ENCODE measurements at regions not wholly inside any gene's neighbourhood (a gene's known extent, or its start where the extent isn't known, plus 50 kb on each side); places are given as distances from the start of the nearest gene placed in this dataset.

DNA sequence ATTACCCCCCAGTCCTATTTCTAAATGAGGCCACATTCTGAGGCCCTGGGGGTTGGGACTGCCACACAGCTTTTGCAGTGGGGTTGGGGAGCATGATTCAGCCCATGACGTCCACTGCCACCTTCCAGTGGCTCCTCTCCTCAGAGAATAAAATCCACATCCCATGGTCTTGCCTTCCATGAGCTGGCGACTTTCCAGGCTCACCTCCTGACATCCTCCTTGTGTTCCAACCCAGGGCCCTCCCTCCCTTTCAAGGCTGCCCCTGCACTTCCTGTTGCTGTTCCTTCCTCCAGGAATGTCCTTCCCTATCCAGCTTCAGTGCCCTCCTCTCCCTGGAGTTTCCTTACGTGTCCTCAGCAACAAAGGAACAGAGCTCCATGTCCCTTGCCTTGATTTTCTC is 187.3 kb upstream of the ID2 start:
- Histone ChIP-seq H3K27ac (ENCODE audit: low read length) (no peak overlapping the region), H3K4me1 (ENCODE audit: control insufficient read depth, insufficient read depth, low read length) (peaks cover 3% of the 10 kb centered on the region), H3K36me3 (ENCODE audit: control insufficient read depth in 2 of 2, insufficient read depth in 2 of 2, low read length in 2 of 2) (no peaks in the 10 kb centered on the region), H3K9me3 (ENCODE audit: control insufficient read depth in 2 of 2, low read length in 2 of 2) (no peaks in the 10 kb centered on the region), H3K9ac (ENCODE audit: low read length in 2 of 2) (no peak overlapping the region), H3K4me3 (ENCODE audit: low read length in 2 of 2) (no peak overlapping the region), H3K27me3 (ENCODE audit: control insufficient read depth in 1 of 2, insufficient read depth in 2 of 2, low read length in 2 of 2) (no peaks in the 10 kb centered on the region)

DNA sequence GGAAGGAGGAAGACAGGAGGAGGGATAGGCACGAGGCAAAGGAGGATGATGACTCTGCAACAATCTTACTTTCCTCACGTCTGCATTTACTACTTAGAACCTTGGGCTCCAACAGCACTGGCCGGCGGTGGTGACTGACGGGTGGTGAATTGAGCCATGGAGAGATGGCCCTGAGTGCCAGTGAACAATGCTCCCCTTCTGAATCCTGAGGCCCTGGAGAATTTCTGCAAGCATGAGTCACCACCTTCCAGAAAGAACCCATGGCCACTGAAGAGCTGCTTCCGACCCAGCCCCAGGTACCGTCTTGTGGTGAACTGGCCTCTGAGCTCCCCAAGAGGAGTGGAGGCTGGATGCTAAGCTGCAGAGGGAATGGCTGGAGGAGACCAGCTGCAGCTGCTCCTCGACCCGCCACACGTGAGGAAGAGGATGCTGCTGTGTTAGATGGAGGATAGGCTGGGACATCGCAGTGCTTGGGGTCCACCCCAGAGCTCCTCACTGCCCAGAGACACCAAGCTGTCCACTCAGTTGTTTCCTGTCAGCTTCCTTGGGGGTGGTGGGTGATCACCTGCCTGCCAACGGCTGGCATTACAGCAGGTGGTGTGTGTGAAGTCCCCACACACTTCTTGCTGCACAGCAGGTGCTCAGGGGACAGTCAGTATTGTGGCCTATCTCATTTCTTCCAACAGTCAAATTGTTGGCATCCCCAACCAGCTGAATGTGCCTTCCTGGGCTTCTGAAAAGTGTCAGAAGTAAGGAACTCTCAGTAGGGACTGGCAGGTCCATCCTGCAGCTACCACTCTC is 186.5 kb upstream of the ID2 start:
- no peak overlapping the region for H3K4me3 ChIP-seq (ENCODE audit: low read length in 2 of 2)
- no peaks in the 10 kb centered on the region for H3K27me3 ChIP-seq (ENCODE audit: control insufficient read depth in 1 of 2, insufficient read depth in 2 of 2, low read length in 2 of 2)
- H3K36me3 ChIP-seq (ENCODE audit: control insufficient read depth in 2 of 2, insufficient read depth in 2 of 2, low read length in 2 of 2) = no peaks in the 10 kb centered on the region
- no peaks in the 10 kb centered on the region for H3K9me3 ChIP-seq (ENCODE audit: control insufficient read depth in 2 of 2, low read length in 2 of 2)
- no peak overlapping the region for H3K9ac ChIP-seq (ENCODE audit: low read length in 2 of 2)
- H3K27ac ChIP-seq (ENCODE audit: low read length) = no peak overlapping the region
- peaks cover 3% of the 10 kb centered on the region for H3K4me1 ChIP-seq (ENCODE audit: control insufficient read depth, insufficient read depth, low read length)

DNA sequence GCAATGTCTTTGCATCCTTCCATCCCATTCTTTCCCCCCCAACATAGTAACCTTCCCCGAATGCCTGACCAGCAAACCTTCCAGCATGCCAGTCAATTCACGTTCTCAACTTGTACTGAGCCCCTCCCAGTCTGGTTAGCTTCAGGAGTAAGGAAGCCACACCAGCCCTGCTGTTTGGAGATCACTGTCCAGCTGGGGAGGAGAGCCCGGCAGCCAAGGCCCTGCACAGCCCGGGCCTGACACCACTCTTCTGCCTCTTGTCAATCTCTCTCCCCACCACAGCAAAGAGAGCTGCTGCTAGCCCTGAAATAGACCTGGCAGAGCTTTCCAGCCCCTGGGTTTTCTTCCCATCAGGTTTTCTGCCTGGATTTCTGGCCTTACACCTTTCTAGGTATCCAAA is 185.8 kb upstream of the ID2 start:
- Histone ChIP-seq H3K27me3 (ENCODE audit: control insufficient read depth in 1 of 2, insufficient read depth in 2 of 2, low read length in 2 of 2) (no peaks in the 10 kb centered on the region), H3K36me3 (ENCODE audit: control insufficient read depth in 2 of 2, insufficient read depth in 2 of 2, low read length in 2 of 2) (no peaks in the 10 kb centered on the region), H3K9ac (ENCODE audit: low read length in 2 of 2) (no peak overlapping the region), H3K27ac (ENCODE audit: low read length) (no peak overlapping the region), H3K4me1 (ENCODE audit: control insufficient read depth, insufficient read depth, low read length) (peaks cover 5% of the 10 kb centered on the region), H3K9me3 (ENCODE audit: control insufficient read depth in 2 of 2, low read length in 2 of 2) (no peaks in the 10 kb centered on the region), H3K4me3 (ENCODE audit: low read length in 2 of 2) (no peak overlapping the region)

DNA sequence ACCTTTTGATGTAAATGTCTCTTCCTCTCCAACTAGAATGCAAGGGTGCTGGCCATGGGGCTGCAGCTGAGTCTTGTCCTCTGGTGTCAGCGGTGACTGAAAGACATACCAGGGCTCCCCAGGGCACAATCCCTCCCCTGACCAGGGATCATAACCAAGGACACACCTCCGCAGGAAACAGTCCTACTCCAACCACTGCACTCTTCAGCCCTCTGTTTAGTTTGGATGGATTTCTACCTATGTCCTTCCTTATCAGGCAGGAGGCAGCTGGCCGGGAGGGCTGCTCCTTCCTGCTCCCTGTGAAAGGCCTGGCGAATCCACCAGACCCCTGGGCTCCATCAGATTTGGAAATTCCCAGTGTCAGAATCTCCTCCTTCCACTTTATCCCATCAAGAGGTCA is 185.2 kb upstream of the ID2 start:
- H3K27me3 ChIP-seq (ENCODE audit: control insufficient read depth in 1 of 2, insufficient read depth in 2 of 2, low read length in 2 of 2) = no peaks in the 10 kb centered on the region
- no peaks in the 10 kb centered on the region for H3K36me3 ChIP-seq (ENCODE audit: control insufficient read depth in 2 of 2, insufficient read depth in 2 of 2, low read length in 2 of 2)
- no peak overlapping the region for H3K9ac ChIP-seq (ENCODE audit: low read length in 2 of 2)
- H3K27ac ChIP-seq (ENCODE audit: low read length) = no peak overlapping the region
- peaks cover 6% of the 10 kb centered on the region for H3K4me1 ChIP-seq (ENCODE audit: control insufficient read depth, insufficient read depth, low read length)
- no peak overlapping the region for H3K4me3 ChIP-seq (ENCODE audit: low read length in 2 of 2)
- H3K9me3 ChIP-seq (ENCODE audit: control insufficient read depth in 2 of 2, low read length in 2 of 2) = no peaks in the 10 kb centered on the region

DNA sequence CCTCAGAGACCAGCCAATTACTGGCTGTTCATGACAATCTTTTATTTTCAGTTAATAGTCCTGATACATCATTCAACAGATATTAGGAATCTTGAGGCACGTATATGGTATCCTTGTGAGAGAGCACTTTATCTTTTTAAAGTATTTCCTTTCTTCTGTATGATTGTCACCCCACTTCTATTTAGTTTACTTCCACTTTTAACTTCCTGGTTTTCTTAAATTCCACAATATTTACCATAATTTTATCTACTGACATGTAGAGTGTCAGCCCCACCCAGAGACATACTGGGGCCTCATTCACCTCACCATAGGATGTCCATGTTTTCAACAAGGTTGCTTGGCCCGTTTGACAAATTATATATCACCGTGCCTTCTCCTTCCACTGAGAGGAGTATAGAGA is 182.9 kb upstream of the ID2 start:
- Histone ChIP-seq H3K4me1 (ENCODE audit: control insufficient read depth, insufficient read depth, low read length) (peaks cover 3% of the 10 kb centered on the region), H3K9ac (ENCODE audit: low read length in 2 of 2) (no peak overlapping the region), H3K27ac (ENCODE audit: low read length) (no peak overlapping the region), H3K27me3 (ENCODE audit: control insufficient read depth in 1 of 2, insufficient read depth in 2 of 2, low read length in 2 of 2) (no peaks in the 10 kb centered on the region), H3K4me3 (ENCODE audit: low read length in 2 of 2) (no peak overlapping the region), H3K36me3 (ENCODE audit: control insufficient read depth in 2 of 2, insufficient read depth in 2 of 2, low read length in 2 of 2) (no peaks in the 10 kb centered on the region), H3K9me3 (ENCODE audit: control insufficient read depth in 2 of 2, low read length in 2 of 2) (no peaks in the 10 kb centered on the region)

DNA sequence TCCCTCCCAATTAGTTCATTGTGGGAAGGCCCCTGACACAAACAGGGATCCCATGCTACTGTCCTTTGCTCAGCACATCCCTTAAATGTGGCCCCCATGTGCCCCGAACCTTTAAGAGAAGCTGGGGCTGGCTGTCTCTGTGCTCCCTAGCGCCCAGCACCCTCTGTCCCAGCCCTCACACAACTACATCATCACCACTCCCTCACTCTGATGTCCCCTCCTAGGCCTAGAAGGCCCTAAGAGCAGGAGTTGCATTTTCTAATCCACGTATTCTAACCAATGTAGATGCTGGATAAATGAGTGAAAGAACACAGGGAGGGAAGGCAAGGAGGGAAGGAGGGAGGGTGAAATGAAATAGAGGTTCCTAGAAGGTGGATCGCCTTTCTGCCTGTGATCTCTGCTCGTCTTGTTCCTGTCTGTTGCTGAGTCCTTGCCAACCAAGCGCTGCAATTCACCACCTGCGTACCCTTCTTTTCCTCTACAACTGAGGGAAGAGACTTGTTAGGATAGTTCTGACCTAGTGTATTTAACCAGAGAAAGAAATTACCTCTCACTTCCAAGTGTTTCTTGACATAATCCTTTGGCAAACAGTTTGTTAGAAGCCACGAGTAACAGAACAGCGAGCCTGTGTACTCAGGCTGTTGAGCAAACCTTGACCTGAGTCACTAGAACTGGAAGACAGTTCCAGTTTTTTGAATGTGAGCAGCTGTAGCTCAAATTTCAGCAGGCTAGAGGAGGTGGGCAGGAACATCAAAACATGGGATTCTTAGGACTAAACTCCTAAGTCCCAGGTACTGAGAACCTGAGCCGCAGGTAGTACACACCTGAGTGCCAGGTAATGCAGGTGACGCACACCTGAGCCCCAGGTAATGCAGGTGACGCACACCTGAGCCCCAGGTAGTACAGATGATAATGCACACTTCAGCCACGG is 181.5 kb upstream of the ID2 start:
- no peaks in the 10 kb centered on the region for H3K36me3 ChIP-seq (ENCODE audit: control insufficient read depth in 2 of 2, insufficient read depth in 2 of 2, low read length in 2 of 2)
- no peaks in the 10 kb centered on the region for H3K27me3 ChIP-seq (ENCODE audit: control insufficient read depth in 1 of 2, insufficient read depth in 2 of 2, low read length in 2 of 2)
- H3K4me1 ChIP-seq (ENCODE audit: control insufficient read depth, insufficient read depth, low read length) = peaks cover 3% of the 10 kb centered on the region
- no peak overlapping the region for H3K9ac ChIP-seq (ENCODE audit: low read length in 2 of 2)
- H3K9me3 ChIP-seq (ENCODE audit: control insufficient read depth in 2 of 2, low read length in 2 of 2) = no peaks in the 10 kb centered on the region
- H3K27ac ChIP-seq (ENCODE audit: low read length) = no peak overlapping the region
- H3K4me3 ChIP-seq (ENCODE audit: low read length in 2 of 2) = no peak overlapping the region

DNA sequence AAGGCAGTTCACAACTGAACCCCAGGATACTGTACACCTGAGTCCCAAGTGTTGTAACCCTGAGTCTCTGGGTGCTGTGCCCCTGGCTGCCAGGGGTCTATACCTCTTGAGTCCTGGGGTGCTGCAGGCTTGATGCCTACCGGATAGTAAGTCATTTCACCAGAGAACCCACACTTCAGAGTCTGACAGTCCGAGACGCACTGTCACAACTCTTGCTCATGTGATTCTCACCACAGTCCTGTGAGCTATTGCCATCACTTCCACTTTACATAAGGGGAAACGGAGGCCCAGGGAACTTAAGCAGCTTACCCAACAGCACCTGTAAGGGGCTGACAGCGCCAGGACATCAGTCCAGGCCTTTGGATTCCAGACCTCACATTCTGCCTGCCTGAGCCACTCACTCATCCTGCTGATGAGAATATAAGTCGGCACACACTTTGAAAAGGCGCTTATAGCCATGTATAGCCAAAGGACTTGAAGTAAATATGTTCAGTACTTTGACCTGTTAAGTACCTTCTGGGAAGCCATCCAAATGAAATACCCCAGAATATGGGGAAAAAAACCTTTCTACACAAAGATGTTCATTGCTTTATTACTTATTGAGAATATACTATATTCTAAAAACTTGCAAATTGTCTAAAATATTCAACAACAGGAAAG is 180.7 kb upstream of the ID2 start:
- no peak overlapping the region for H3K4me3 ChIP-seq (ENCODE audit: low read length in 2 of 2)
- peaks cover 3% of the 10 kb centered on the region for H3K4me1 ChIP-seq (ENCODE audit: control insufficient read depth, insufficient read depth, low read length)
- no peaks in the 10 kb centered on the region for H3K27me3 ChIP-seq (ENCODE audit: control insufficient read depth in 1 of 2, insufficient read depth in 2 of 2, low read length in 2 of 2)
- H3K36me3 ChIP-seq (ENCODE audit: control insufficient read depth in 2 of 2, insufficient read depth in 2 of 2, low read length in 2 of 2) = no peaks in the 10 kb centered on the region
- H3K27ac ChIP-seq (ENCODE audit: low read length) = no peak overlapping the region
- H3K9me3 ChIP-seq (ENCODE audit: control insufficient read depth in 2 of 2, low read length in 2 of 2) = no peaks in the 10 kb centered on the region
- no peak overlapping the region for H3K9ac ChIP-seq (ENCODE audit: low read length in 2 of 2)

DNA sequence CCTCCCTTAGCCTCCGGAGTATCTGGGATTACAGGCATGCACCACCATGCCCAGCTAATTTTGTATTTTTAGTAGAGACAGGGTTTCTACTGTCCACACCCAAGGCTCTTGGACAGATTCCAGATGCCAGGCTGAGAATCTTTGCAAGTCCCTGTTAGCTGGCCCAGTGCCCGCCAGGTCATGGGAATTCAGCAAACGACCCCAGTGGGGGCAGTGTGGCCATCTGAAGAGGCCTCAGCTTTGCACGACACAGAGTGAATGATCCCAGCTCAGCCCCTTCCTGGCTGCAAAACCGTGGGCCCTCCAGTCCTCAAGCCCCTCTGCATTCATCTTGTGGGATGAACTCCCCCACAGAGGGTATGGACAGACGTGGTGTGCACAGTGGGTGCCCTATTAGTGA is 179.5 kb upstream of the ID2 start:
- Histone ChIP-seq H3K27me3 (ENCODE audit: control insufficient read depth in 1 of 2, insufficient read depth in 2 of 2, low read length in 2 of 2) (no peaks in the 10 kb centered on the region), H3K27ac (ENCODE audit: low read length) (no peak overlapping the region), H3K9ac (ENCODE audit: low read length in 2 of 2) (no peak overlapping the region), H3K9me3 (ENCODE audit: control insufficient read depth in 2 of 2, low read length in 2 of 2) (no peaks in the 10 kb centered on the region), H3K4me1 (ENCODE audit: control insufficient read depth, insufficient read depth, low read length) (peaks cover 3% of the 10 kb centered on the region), H3K36me3 (ENCODE audit: control insufficient read depth in 2 of 2, insufficient read depth in 2 of 2, low read length in 2 of 2) (no peaks in the 10 kb centered on the region), H3K4me3 (ENCODE audit: low read length in 2 of 2) (no peak overlapping the region)

DNA sequence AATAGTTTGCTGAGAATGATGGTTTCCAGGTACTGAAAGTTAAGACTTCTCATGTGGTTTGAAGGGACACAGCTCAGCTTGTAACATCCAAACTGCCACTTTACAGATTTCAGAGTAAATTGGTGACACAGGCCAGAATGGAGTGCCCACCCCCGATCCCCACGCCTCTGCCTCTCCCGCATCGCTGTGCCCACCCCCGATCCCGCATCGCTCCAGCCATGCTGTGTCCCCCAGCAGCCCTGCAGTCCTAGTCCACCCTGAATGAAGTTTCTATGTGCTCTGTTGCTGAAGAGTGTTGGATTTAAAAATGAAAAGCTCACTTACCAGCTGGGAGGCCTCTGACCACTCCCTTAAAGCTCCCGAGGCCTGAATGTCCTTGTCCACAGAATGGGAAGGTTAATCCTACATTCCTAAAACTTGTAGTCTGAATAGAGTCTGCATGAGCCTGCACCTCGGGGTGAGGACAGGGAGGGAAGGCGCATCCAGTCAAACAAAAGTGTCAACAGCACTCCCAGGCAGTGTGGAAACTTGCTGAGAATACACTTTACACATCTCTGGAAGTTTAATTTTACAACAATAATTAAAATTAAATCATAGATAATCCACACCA is 176.4 kb upstream of the ID2 start:
- H3K27ac ChIP-seq (ENCODE audit: low read length) = no peak overlapping the region
- peaks cover 3% of the 10 kb centered on the region for H3K4me1 ChIP-seq (ENCODE audit: control insufficient read depth, insufficient read depth, low read length)
- H3K36me3 ChIP-seq (ENCODE audit: control insufficient read depth in 2 of 2, insufficient read depth in 2 of 2, low read length in 2 of 2) = no peaks in the 10 kb centered on the region
- H3K9me3 ChIP-seq (ENCODE audit: control insufficient read depth in 2 of 2, low read length in 2 of 2) = no peaks in the 10 kb centered on the region
- no peak overlapping the region for H3K4me3 ChIP-seq (ENCODE audit: low read length in 2 of 2)
- H3K9ac ChIP-seq (ENCODE audit: low read length in 2 of 2) = no peak overlapping the region
- H3K27me3 ChIP-seq (ENCODE audit: control insufficient read depth in 1 of 2, insufficient read depth in 2 of 2, low read length in 2 of 2) = no peaks in the 10 kb centered on the region

DNA sequence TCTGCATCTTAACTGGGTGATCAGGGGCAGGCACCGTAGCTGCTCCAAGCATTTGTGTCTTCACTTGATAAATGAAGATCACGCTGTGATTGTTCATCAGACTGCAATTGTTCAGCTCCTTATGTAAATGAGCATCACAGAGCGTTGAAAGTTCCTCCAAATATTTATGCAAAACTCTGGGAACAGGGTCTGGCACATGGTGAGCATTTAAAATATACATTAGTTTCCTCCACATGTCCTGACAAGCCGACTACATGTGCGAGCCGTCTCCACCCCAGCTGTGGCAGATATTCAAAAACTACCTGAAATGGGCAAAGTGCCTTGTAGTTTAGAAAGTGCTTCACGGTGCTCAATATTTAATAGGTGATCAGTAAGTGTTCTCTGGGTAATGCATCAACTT is 175.1 kb upstream of the ID2 start:
- H3K27me3 ChIP-seq (ENCODE audit: control insufficient read depth in 1 of 2, insufficient read depth in 2 of 2, low read length in 2 of 2) = no peaks in the 10 kb centered on the region
- H3K36me3 ChIP-seq (ENCODE audit: control insufficient read depth in 2 of 2, insufficient read depth in 2 of 2, low read length in 2 of 2) = no peaks in the 10 kb centered on the region
- no peak overlapping the region for H3K27ac ChIP-seq (ENCODE audit: low read length)
- H3K4me1 ChIP-seq (ENCODE audit: control insufficient read depth, insufficient read depth, low read length) = no peaks in the 10 kb centered on the region
- no peak overlapping the region for H3K4me3 ChIP-seq (ENCODE audit: low read length in 2 of 2)
- H3K9ac ChIP-seq (ENCODE audit: low read length in 2 of 2) = no peak overlapping the region
- no peaks in the 10 kb centered on the region for H3K9me3 ChIP-seq (ENCODE audit: control insufficient read depth in 2 of 2, low read length in 2 of 2)

All from stomach smooth muscle (tissue), 2 donors.